SU-DHL-6 (cell line): ENCODE measurements at regions not wholly inside any gene's neighbourhood (a gene's known extent, or its start where the extent isn't known, plus 50 kb on each side); places are given as distances from the start of the nearest gene placed in this dataset.

Source experiments
- CTCF ChIP-seq: fragments of 200-600 bp; sonication (generic); IDR thresholded peaks from one replicate; pipeline ENCODE4 v1.5.1; 2017; ENCODE audit warnings: antibody characterized with exemption, mild to moderate bottlenecking, low read length, moderate library complexity; ENCODE audit not compliant: insufficient read depth, poor library complexity, severe bottlenecking
- EZH2phosphoT487 ChIP-seq: fragments of 200-600 bp; sonication (generic), shearing (Covaris generic); conservative IDR thresholded peaks from 2 replicates; pipeline ENCODE4 v1.6.1; 2018; ENCODE audit warnings: mild to moderate bottlenecking, antibody characterized with exemption, low read length, moderate library complexity, mixed read lengths

GRCh38 chr9:19975499-19975898, 186.7 kb upstream of the SLC24A2 start:
- no peak for TF ChIP-seq CTCF
- no peak for TF ChIP-seq EZH2phosphoT487
